K562 (cell line): ENCODE measurements at regions not wholly inside any gene's neighbourhood (a gene's known extent, or its start where the extent isn't known, plus 50 kb on each side); places are given as distances from the start of the nearest gene placed in this dataset.

Experiments used
- ATAC-seq: fragments of 200-7000 bp; cut with Tn5 transposase; 3 replicates; pipeline ENCODE4 v1.9.1; 2020; ENCODE audit warnings: moderate library complexity
- BruUV-seq: library from RNA; stranded (reverse); fragments of 400-500 nt; replicated peaks from 2 replicates; lab custom pipeline; 2021; lab: Mats Ljungman, UMichigan
- CTCF ChIA-PET: fragments of 300-600 bp; formaldehyde crosslinking; extraction: SDS; loops from one replicate; lab custom pipeline; 2021; ENCODE audit warnings: low intra/inter-chr PET ratio; lab: Yijun Ruan, JAX
- POLR2A ChIA-PET: fragments of 300-600, 350-650 bp; sonication (Branson Sonifier 250); formaldehyde crosslinking; extraction: SDS; loops from one replicate; lab custom pipeline; 2021; ENCODE audit warnings: antibody characterized with exemption, inconsistent platforms; lab: Yijun Ruan, JAX
- DNase-seq, 4 experiments: peaks; one replicate each; pipeline versions ENCODE4 v3.0.0 to v3.0.0-alpha.2; 2011 to 2018; ENCODE audit warnings: low spot score in 3 of 4, mixed read lengths in 3 of 4; ENCODE audit errors: extremely low read depth in 1 of 4
- FAIRE-seq: peaks from 2 replicates; lab custom pipeline; 2011; peaks lifted over from hg19 to GRCh38; lab: Jason Lieb, UNC
- H2AFZ ChIP-seq: 2 replicates; pipeline ENCODE4 v1.6.0; 2011; ENCODE audit warnings: low read depth, low read length, control low read depth, inconsistent platforms
- H3K27ac ChIP-seq: fragments of 200-600 bp; 3 replicates; pipeline ENCODE4 v1.8.0; 2011; ENCODE audit warnings: low read depth, mild to moderate bottlenecking, control low read depth, inconsistent platforms, low read length, moderate library complexity, mixed read lengths; ENCODE audit errors: extremely low read depth
- H3K27me3 ChIP-seq, 2 experiments: fragments of 300-600 bp in 1 of 2; 2 replicates in 1 of 2; 3 replicates in 1 of 2; pipeline versions ENCODE4 v1.6.0 to v1.8.0; 2011; ENCODE audit warnings: inconsistent platforms in 2 of 2, low read length in 2 of 2, mild to moderate bottlenecking in 1 of 2, mixed read lengths in 1 of 2, moderate library complexity in 1 of 2; ENCODE audit not compliant: control insufficient read depth in 2 of 2, insufficient read depth in 2 of 2
- H3K36me3 ChIP-seq: fragments of 300-600 bp; 3 replicates; pipeline ENCODE4 v1.8.0; 2011; ENCODE audit warnings: mild to moderate bottlenecking, low read length, inconsistent platforms; ENCODE audit not compliant: control insufficient read depth, insufficient read depth
- H3K4me1 ChIP-seq, 2 experiments: fragments of 200-600 bp in 1 of 2; replicated peaks in 1 of 2; 2 replicates in 1 of 2; 3 replicates in 1 of 2; pipeline versions ENCODE4 v1.5.1 to v1.8.0; 2011; ENCODE audit warnings: inconsistent platforms in 2 of 2, low read length in 2 of 2, mild to moderate bottlenecking in 1 of 2, mixed read lengths in 1 of 2, moderate library complexity in 1 of 2; ENCODE audit not compliant: control insufficient read depth in 2 of 2, insufficient read depth in 2 of 2
- H3K4me2 ChIP-seq: 2 replicates; pipeline ENCODE4 v1.6.1; 2011; ENCODE audit warnings: low read length, control low read depth, inconsistent platforms, mixed read lengths; ENCODE audit not compliant: insufficient read depth
- H3K4me3 ChIP-seq: fragments of 200-600 bp; sonication (generic), shearing (Covaris generic); 2 replicates; pipeline ENCODE4 v1.5.1; 2016; ENCODE audit warnings: control low read depth, inconsistent platforms
- H3K79me2 ChIP-seq: fragments of 200-600 bp; 3 replicates; pipeline ENCODE4 v1.8.0; 2011; ENCODE audit warnings: low read length, inconsistent platforms; ENCODE audit not compliant: control insufficient read depth, insufficient read depth
- H3K9ac ChIP-seq, 2 experiments: 2 replicates each; pipeline versions ENCODE4 v1.6.0 to v1.6.1; 2011; ENCODE audit warnings: low read depth in 2 of 2, low read length in 2 of 2, control low read depth in 1 of 2, inconsistent platforms in 1 of 2, mild to moderate bottlenecking in 1 of 2, mixed read lengths in 1 of 2; ENCODE audit not compliant: insufficient read depth in 1 of 2
- H3K9me1 ChIP-seq: one replicate; pipeline ENCODE4 v1.6.0; 2011; ENCODE audit warnings: inconsistent platforms, mild to moderate bottlenecking, low read length, moderate library complexity; ENCODE audit not compliant: control insufficient read depth, insufficient read depth
- H3K9me3 ChIP-seq: replicated peaks from 2 replicates; pipeline ENCODE4 v1.5.1; 2011; ENCODE audit warnings: low read depth, low read length, inconsistent platforms; ENCODE audit not compliant: control insufficient read depth, insufficient read depth
- H4K20me1 ChIP-seq: replicated peaks from 2 replicates; pipeline ENCODE4 v1.6.1; 2011; ENCODE audit warnings: low read length, inconsistent platforms, mixed read lengths; ENCODE audit not compliant: control insufficient read depth, insufficient read depth
- C11orf30 ChIP-seq: fragments of 450-650 bp; IDR thresholded peaks from 2 replicates; pipeline ENCODE4 v1.6.1; 2016; ENCODE audit warnings: low read depth, mild to moderate bottlenecking
- FOXA1 ChIP-seq: fragments of 450-650 bp; IDR thresholded peaks from 2 replicates; pipeline ENCODE4 v1.6.1; 2016; ENCODE audit warnings: mild to moderate bottlenecking, borderline replicate concordance
- KDM2B ChIP-seq: fragments of 250-450 bp; sonication (Bioruptor Pico); IDR thresholded peaks from 2 replicates; pipeline ENCODE4 v1.8.0; 2021; ENCODE audit warnings: mild to moderate bottlenecking, moderate library complexity
- KHSRP ChIP-seq: fragments of 450-650 bp; IDR thresholded peaks from 2 replicates; pipeline ENCODE4 v1.6.1; 2017
- KLF13 ChIP-seq: fragments of 450-650 bp; IDR thresholded peaks from 2 replicates; pipeline ENCODE4 v1.6.1; 2016; ENCODE audit warnings: missing genetic modification characterization, low read depth, mild to moderate bottlenecking, missing compliant biosample characterization, moderate library complexity, borderline replicate concordance
- NFYB ChIP-seq: IDR thresholded peaks from 2 replicates; pipeline ENCODE4 v1.6.1; 2011; ENCODE audit warnings: mild to moderate bottlenecking, moderate library complexity; ENCODE audit not compliant: insufficient read length; ENCODE audit errors: extremely low read depth
- RB1 ChIP-seq: fragments of 450-650 bp; IDR thresholded peaks from 2 replicates; pipeline ENCODE4 v1.6.1; 2017; ENCODE audit warnings: low read depth, mild to moderate bottlenecking
- SMARCA4 ChIP-seq: fragments of 450-650 bp; IDR thresholded peaks from 2 replicates; pipeline ENCODE4 v1.6.1; 2016
- TARDBP ChIP-seq: fragments of 450-650 bp; IDR thresholded peaks from 2 replicates; pipeline ENCODE4 v1.6.1; 2016
- U2AF2 ChIP-seq: fragments of 200-400 bp; formaldehyde crosslinking; optimal IDR thresholded peaks from 2 replicates; pipeline ENCODE3; 2017; ENCODE audit warnings: low read depth, mild to moderate bottlenecking, low read length
- ZBTB8A ChIP-seq: fragments of 450-650 bp; IDR thresholded peaks from 2 replicates; pipeline ENCODE4 v1.6.1; 2018; ENCODE audit warnings: mild to moderate bottlenecking, moderate library complexity; ENCODE audit not compliant: partially characterized antibody
- WGBS: fragments of 100-300 bp; shearing (Covaris generic); methylation state at CpG from one replicate; pipeline ENCODE4 v1.1.6; 2016; ENCODE audit warnings: low coverage, mixed read lengths; ENCODE audit not compliant: insufficient coverage; ENCODE audit errors: missing lambda C conversion rate; 5-methylcytosine and 5-hydroxymethylcytosine counted together
- in situ Hi-C: fragments of 300-500 bp; cut with MboI; formaldehyde crosslinking; loops from 4 replicates; pipeline ENCODE4 v1.15.0; 2018; ENCODE audit warnings: inconsistent platforms, mixed read lengths
- intact Hi-C: fragments of 100-400 bp; cut with micrococcal nuclease; formaldehyde crosslinking; loops from 2 replicates; pipeline ENCODE4 v1.14.2; 2022
- TF ChIP-seq, protein P1 (sequence below), 2 experiments: fragments of 450-650 bp in 1 of 2; sonication (generic) in 1 of 2; formaldehyde crosslinking; conservative IDR thresholded peaks; 2 replicates each; pipeline versions ENCODE4 v1.4.0 to v1.8.1; 2020 to 2022; ENCODE audit warnings: mild to moderate bottlenecking in 1 of 2, missing genetic modification reagents in 1 of 2
- TF ChIP-seq, protein P2 (sequence below): sonication (generic); formaldehyde crosslinking; IDR thresholded peaks from 2 replicates; pipeline ENCODE4 v1.8.1; 2023; ENCODE audit warnings: mild to moderate bottlenecking, missing genetic modification reagents

DNA sequence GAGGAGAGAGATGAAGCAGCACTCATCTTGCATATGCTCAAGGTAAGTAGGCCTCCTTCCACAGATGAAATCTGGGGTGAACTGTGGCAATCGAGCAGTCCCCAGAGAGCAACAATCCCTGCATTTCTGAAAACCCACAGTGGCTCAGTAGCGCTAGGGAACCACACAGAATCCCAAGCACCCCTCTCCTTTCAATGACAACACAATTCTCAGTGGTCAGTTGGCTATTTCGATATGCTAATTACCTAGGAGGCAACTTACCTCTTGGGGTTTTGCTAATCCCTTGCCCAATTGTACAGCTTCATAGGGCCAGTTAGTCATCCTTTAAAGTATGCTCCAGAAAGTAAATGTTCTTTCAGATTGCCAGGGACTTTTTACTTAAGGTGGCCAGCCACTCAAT lies 1035.7 kb downstream of the BCL11B start:
- no peaks in the 10 kb centered on the region for H3K36me3 ChIP-seq

GRCh38 chr14:98237939-98238338 lies 1034.1 kb downstream of the BCL11B start:
- no TSS peak for BruUV-seq
- TF ChIP-seq SMARCA4 (no peak), ZBTB8A (no peak), TARDBP (no peak), U2AF2 (no peak), KLF13 (tag) (no peak), FOXA1 (no peak), RB1 (no peak), NFYB (no peak), KHSRP (no peak), KDM2B (CRISPR knock-in tag) (no peak), C11orf30 (no peak)
- TF ChIP-seq, protein P1, sequence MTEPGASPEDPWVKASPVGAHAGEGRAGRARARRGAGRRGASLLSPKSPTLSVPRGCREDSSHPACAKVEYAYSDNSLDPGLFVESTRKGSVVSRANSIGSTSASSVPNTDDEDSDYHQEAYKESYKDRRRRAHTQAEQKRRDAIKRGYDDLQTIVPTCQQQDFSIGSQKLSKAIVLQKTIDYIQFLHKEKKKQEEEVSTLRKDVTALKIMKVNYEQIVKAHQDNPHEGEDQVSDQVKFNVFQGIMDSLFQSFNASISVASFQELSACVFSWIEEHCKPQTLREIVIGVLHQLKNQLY (CRISPR knock-in tag; conservative IDR thresholded peaks at IDR 0.05) = no peak

More for the DNA sequence above, 1035.7 kb downstream of the BCL11B start:
- TF ChIP-seq, protein P2, sequence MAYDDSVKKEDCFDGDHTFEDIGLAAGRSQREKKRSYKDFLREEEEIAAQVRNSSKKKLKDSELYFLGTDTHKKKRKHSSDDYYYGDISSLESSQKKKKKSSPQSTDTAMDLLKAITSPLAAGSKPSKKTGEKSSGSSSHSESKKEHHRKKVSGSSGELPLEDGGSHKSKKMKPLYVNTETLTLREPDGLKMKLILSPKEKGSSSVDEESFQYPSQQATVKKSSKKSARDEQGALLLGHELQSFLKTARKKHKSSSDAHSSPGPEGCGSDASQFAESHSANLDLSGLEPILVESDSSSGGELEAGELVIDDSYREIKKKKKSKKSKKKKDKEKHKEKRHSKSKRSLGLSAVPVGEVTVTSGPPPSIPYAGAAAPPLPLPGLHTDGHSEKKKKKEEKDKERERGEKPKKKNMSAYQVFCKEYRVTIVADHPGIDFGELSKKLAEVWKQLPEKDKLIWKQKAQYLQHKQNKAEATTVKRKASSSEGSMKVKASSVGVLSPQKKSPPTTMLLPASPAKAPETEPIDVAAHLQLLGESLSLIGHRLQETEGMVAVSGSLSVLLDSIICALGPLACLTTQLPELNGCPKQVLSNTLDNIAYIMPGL = no peak
- DNase-seq (no peak), ATAC-seq (no peak), FAIRE-seq (no peak)
- Histone ChIP-seq H3K27ac (no peak overlapping the region), H3K4me2 (no peak overlapping the region), H2AFZ (no peak overlapping the region), H3K4me3 (no peak overlapping the region), H4K20me1 (no peaks in the 10 kb centered on the region), H3K4me1 (no peaks in the 10 kb centered on the region), H3K27me3 (no peaks in the 10 kb centered on the region), H3K79me2 (no peaks in the 10 kb centered on the region), H3K9me1 (no peaks in the 10 kb centered on the region), H3K9ac (no peak overlapping the region), H3K9me3 (no peaks in the 10 kb centered on the region; the same call in 1 of the 2 replicates)
- intact Hi-C loops (no loop called here), in situ Hi-C loops (no loop called here)
- BruUV-seq = no TSS peak
- CTCF ChIA-PET = no interaction called here
- POLR2A ChIA-PET = no interaction called here
- 4% methylated on average over 2 of the region's 3 CpGs for WGBS

More at GRCh38 chr14:98237939-98238338, 1034.1 kb downstream of the BCL11B start:
- Histone ChIP-seq H3K9me3 (no peaks in the 10 kb centered on the region; the same call in 1 of the 2 replicates), H3K4me1 (no peaks in the 10 kb centered on the region), H2AFZ (no peak overlapping the region), H3K27me3 (no peaks in the 10 kb centered on the region), H3K36me3 (no peaks in the 10 kb centered on the region), H3K4me3 (no peak overlapping the region), H3K9me1 (no peaks in the 10 kb centered on the region), H3K4me2 (no peak overlapping the region), H3K27ac (no peak overlapping the region), H3K9ac (no peak overlapping the region), H3K79me2 (no peaks in the 10 kb centered on the region), H4K20me1 (no peaks in the 10 kb centered on the region)
- ChIA-PET CTCF (no interaction called here), POLR2A (no interaction called here)
- DNase-seq (no peak), ATAC-seq (no peak), FAIRE-seq (no peak)
- whole genome bisulfite sequencing = 0% methylated on average over 4 of the region's 4 CpGs
- in situ Hi-C loops = no loop called here
- intact Hi-C loops = no loop called here
